ENCODE measurements at regions not wholly inside any gene's neighbourhood (a gene's known extent, or its start where the extent isn't known, plus 50 kb on each side); places are given as distances from the start of the nearest gene placed in this dataset.

GRCh38 chr2:146465460-146465859, 1379.4 kb upstream of the ACVR2A start:
- TF ChIP-seq CTCF (IDR thresholded peaks at IDR 0.05) = no peak
- TF ChIP-seq POLR2A (IDR thresholded peaks at IDR 0.05) = no peak
